GM23338 (cell line): ENCODE measurements at regions not wholly inside any gene's neighbourhood (a gene's known extent, or its start where the extent isn't known, plus 50 kb on each side); places are given as distances from the start of the nearest gene placed in this dataset.

ENCODE experiments used
- ATAC-seq: fragments of 200-7000 bp; cut with Tn5 transposase; 3 replicates; pipeline ENCODE4 v1.9.1; 2020
- DNase-seq: peaks from one replicate; pipeline ENCODE4 v3.0.0-alpha.2; 2015; ENCODE audit warnings: low spot score
- H2AFZ ChIP-seq: fragments of 200-600 bp; sonication (generic); 2 replicates; pipeline ENCODE4 v1.8.0; 2016; ENCODE audit warnings: antibody characterized with exemption, mild to moderate bottlenecking, moderate library complexity
- H3F3A ChIP-seq: fragments of 200-600 bp; sonication (generic); replicated peaks from 2 replicates; pipeline ENCODE4 v1.8.0; 2017; ENCODE audit warnings: antibody characterized with exemption, mixed run types, low read depth
- H3K27ac ChIP-seq: fragments of 200-600 bp; sonication (generic); 2 replicates; pipeline ENCODE4 v1.6.1; 2016; ENCODE audit warnings: low read depth
- H3K27me3 ChIP-seq: fragments of 200-600 bp; sonication (generic); 2 replicates; pipeline ENCODE4 v1.8.0; 2016; ENCODE audit warnings: mild to moderate bottlenecking, mixed run types, moderate library complexity; ENCODE audit not compliant: insufficient read depth
- H3K36me3 ChIP-seq: fragments of 200-600 bp; sonication (generic); 2 replicates; pipeline ENCODE4 v1.8.0; 2016; ENCODE audit warnings: mild to moderate bottlenecking; ENCODE audit not compliant: insufficient read depth
- H3K4me1 ChIP-seq: fragments of 200-600 bp; sonication (generic); 2 replicates; pipeline ENCODE4 v1.8.0; 2016; ENCODE audit warnings: mild to moderate bottlenecking, moderate library complexity; ENCODE audit not compliant: insufficient read depth
- H3K4me2 ChIP-seq: fragments of 200-600 bp; sonication (generic); 2 replicates; pipeline ENCODE4 v1.7.1; 2017; ENCODE audit warnings: mixed run types
- H3K4me3 ChIP-seq: fragments of 200-600 bp; sonication (generic); 2 replicates; pipeline ENCODE4 v1.6.1; 2016; ENCODE audit warnings: mixed run types
- H3K79me2 ChIP-seq: fragments of 200-600 bp; sonication (generic); replicated peaks from 2 replicates; pipeline ENCODE4 v1.8.0; 2017; ENCODE audit warnings: mild to moderate bottlenecking; ENCODE audit not compliant: insufficient read depth
- H3K9me2 ChIP-seq: fragments of 200-600 bp; sonication (generic); 2 replicates; pipeline ENCODE4 v1.8.0; 2017; ENCODE audit not compliant: insufficient read depth
- H4K20me1 ChIP-seq: fragments of 200-600 bp; sonication (generic); replicated peaks from 2 replicates; pipeline ENCODE4 v1.8.0; 2017; ENCODE audit warnings: mild to moderate bottlenecking; ENCODE audit not compliant: insufficient read depth
- H3K27ac Mint-ChIP-seq: 2 replicates; pipeline ENCODE4 v1.8.0; 2020; ENCODE audit warnings: inconsistent platforms, mild to moderate bottlenecking, moderate library complexity, mixed read lengths
- H3K27me3 Mint-ChIP-seq: 3 replicates; pipeline ENCODE4 v1.8.0; 2022; ENCODE audit warnings: low read depth, mild to moderate bottlenecking, moderate library complexity, mixed read lengths, inconsistent platforms; ENCODE audit not compliant: insufficient read depth, poor library complexity
- H3K36me3 Mint-ChIP-seq: 3 replicates; pipeline ENCODE4 v1.8.0; 2021; ENCODE audit warnings: low read depth, mild to moderate bottlenecking, inconsistent platforms, moderate library complexity, mixed read lengths
- H3K4me1 Mint-ChIP-seq: 3 replicates; pipeline ENCODE4 v1.8.0; 2020; ENCODE audit warnings: mild to moderate bottlenecking, inconsistent platforms, mixed read lengths
- H3K4me3 Mint-ChIP-seq: 3 replicates; pipeline ENCODE4 v1.8.0; 2021; ENCODE audit warnings: moderate library complexity, mild to moderate bottlenecking, inconsistent platforms, mixed read lengths
- H3K9me3 Mint-ChIP-seq: 3 replicates; pipeline ENCODE4 v1.8.0; 2020; ENCODE audit warnings: moderate library complexity, mild to moderate bottlenecking, inconsistent platforms, mixed read lengths
- CREB1 ChIP-seq: fragments of 250-450 bp; sonication (Bioruptor Pico); IDR thresholded peaks from 2 replicates; pipeline ENCODE4 v1.5.0; 2020; ENCODE audit warnings: low read depth, mild to moderate bottlenecking, moderate library complexity
- EZH2 ChIP-seq: fragments of 200-600 bp; sonication (generic); IDR thresholded peaks from one replicate; pipeline ENCODE4 v1.8.0; 2017; ENCODE audit warnings: antibody characterized with exemption, mild to moderate bottlenecking, low read depth; ENCODE audit not compliant: unreplicated experiment
- EZH2phosphoT487 ChIP-seq: fragments of 200-600 bp; sonication (generic); IDR thresholded peaks from one replicate; pipeline ENCODE4 v1.8.1; 2018; ENCODE audit warnings: antibody characterized with exemption; ENCODE audit not compliant: unreplicated experiment
- JUNB ChIP-seq: IDR thresholded peaks from one replicate; pipeline ENCODE4 v1.6.1; 2016; ENCODE audit warnings: antibody characterized with exemption; ENCODE audit not compliant: unreplicated experiment
- NANOG ChIP-seq: IDR thresholded peaks from 2 replicates; pipeline ENCODE4 v1.6.1; 2016; ENCODE audit warnings: antibody characterized with exemption, borderline replicate concordance
- POLR2AphosphoS5 ChIP-seq: IDR thresholded peaks from 2 replicates; pipeline ENCODE4 v1.6.1; 2016; ENCODE audit warnings: antibody characterized with exemption, low read depth
- STAT1 ChIP-seq: IDR thresholded peaks from one replicate; pipeline ENCODE4 v1.6.1; 2016; ENCODE audit warnings: antibody characterized with exemption; ENCODE audit not compliant: unreplicated experiment
- ZNF114 ChIP-seq: fragments of 250-450 bp; sonication (Bioruptor Pico); IDR thresholded peaks from 2 replicates; pipeline ENCODE4 v1.5.0; 2020; ENCODE audit warnings: mild to moderate bottlenecking, moderate library complexity
- ZNF331 ChIP-seq: fragments of 250-450 bp; sonication (Bioruptor Pico); IDR thresholded peaks from 2 replicates; pipeline ENCODE4 v1.5.0; 2020; ENCODE audit warnings: low read depth, mild to moderate bottlenecking, moderate library complexity
- ZNF462 ChIP-seq: fragments of 250-450 bp; sonication (Bioruptor Pico); IDR thresholded peaks from 2 replicates; pipeline ENCODE4 v1.5.0; 2020; ENCODE audit warnings: mild to moderate bottlenecking, moderate library complexity
- TF ChIP-seq, protein P1 (sequence below): IDR thresholded peaks from 2 replicates; pipeline ENCODE4 v1.6.1; 2016; ENCODE audit warnings: antibody characterized with exemption

- TF ChIP-seq CREB1 = no peak
- no peak for TF ChIP-seq JUNB
- no peak for TF ChIP-seq STAT1
- TF ChIP-seq EZH2 = no peak
- TF ChIP-seq ZNF331 (CRISPR knock-in tag) = no peak
- TF ChIP-seq POLR2AphosphoS5 = no peak
Observed at GRCh38 chr11:30789270-30789669, 203.1 kb upstream of the MPPED2 start (continued).

- no peaks in the 10 kb centered on the region for H3K4me1 Mint-ChIP-seq
- no peak overlapping the region for H3K27ac Mint-ChIP-seq
- no peak overlapping the region for H3K4me3 ChIP-seq
- no peak overlapping the region for H3K4me2 ChIP-seq
- peaks cover 7% of the 10 kb centered on the region; the same call in 1 of the 2 replicates for H3K9me2 ChIP-seq
- ATAC-seq (no peak), DNase-seq (no peak)
- no peak for TF ChIP-seq STAT1
- TF ChIP-seq CREB1 = no peak
- TF ChIP-seq ZNF114 (CRISPR knock-in tag) = no peak
- TF ChIP-seq ZNF331 (CRISPR knock-in tag) = no peak
- H3F3A ChIP-seq = no peaks in the 10 kb centered on the region
- H3K27me3 Mint-ChIP-seq = peaks cover 6% of the 10 kb centered on the region
- no peaks in the 10 kb centered on the region for H3K4me1 ChIP-seq
- H3K4me3 Mint-ChIP-seq = no peak overlapping the region
- no peaks in the 10 kb centered on the region for H3K27me3 ChIP-seq
- H3K9me3 Mint-ChIP-seq = peaks cover 5% of the 10 kb centered on the region; the same call in 2 of the 3 replicates
- no peaks in the 10 kb centered on the region for H3K79me2 ChIP-seq
- no peak overlapping the region for H3K27ac ChIP-seq
- no peaks in the 10 kb centered on the region for H4K20me1 ChIP-seq
- no peak overlapping the region for H2AFZ ChIP-seq
- no peaks in the 10 kb centered on the region for H3K36me3 ChIP-seq
- peaks cover 2% of the 10 kb centered on the region; the same call in 2 of the 3 replicates for H3K36me3 Mint-ChIP-seq
Observed at GRCh38 chr11:30788849-30789248, 202.7 kb upstream of the MPPED2 start.

GRCh38 chr11:30786256-30787110, 200.3 kb upstream of the MPPED2 start:
- no peaks in the 10 kb centered on the region for H3F3A ChIP-seq
- H3K9me2 ChIP-seq = peaks cover 7% of the 10 kb centered on the region; the same call in 1 of the 2 replicates
- no peaks in the 10 kb centered on the region for H3K36me3 ChIP-seq
- no peak overlapping the region for H3K27ac ChIP-seq
- H2AFZ ChIP-seq = no peak overlapping the region
- no peaks in the 10 kb centered on the region for H3K27me3 ChIP-seq
- no peak overlapping the region for H3K4me3 Mint-ChIP-seq
- no peak overlapping the region for H3K4me2 ChIP-seq
- H3K27me3 Mint-ChIP-seq = peaks cover 3% of the 10 kb centered on the region
- H3K36me3 Mint-ChIP-seq = peaks cover 2% of the 10 kb centered on the region; the same call in 2 of the 3 replicates
- no peaks in the 10 kb centered on the region for H4K20me1 ChIP-seq
- no peak overlapping the region for H3K4me3 ChIP-seq
- H3K9me3 Mint-ChIP-seq = peaks cover 5% of the 10 kb centered on the region; the same call in 2 of the 3 replicates
- no peaks in the 10 kb centered on the region for H3K79me2 ChIP-seq
- no peaks in the 10 kb centered on the region for H3K4me1 ChIP-seq
- no peak for DNase-seq
- H3K27ac Mint-ChIP-seq = no peak overlapping the region
- no peak for ATAC-seq
- H3K4me1 Mint-ChIP-seq = no peaks in the 10 kb centered on the region
- no peak for TF ChIP-seq STAT1
- TF ChIP-seq ZNF462 (CRISPR knock-in tag) = no peak
- no peak for TF ChIP-seq NANOG
- TF ChIP-seq ZNF114 (CRISPR knock-in tag) = no peak
- no peak for TF ChIP-seq EZH2phosphoT487
- TF ChIP-seq, protein P1, sequence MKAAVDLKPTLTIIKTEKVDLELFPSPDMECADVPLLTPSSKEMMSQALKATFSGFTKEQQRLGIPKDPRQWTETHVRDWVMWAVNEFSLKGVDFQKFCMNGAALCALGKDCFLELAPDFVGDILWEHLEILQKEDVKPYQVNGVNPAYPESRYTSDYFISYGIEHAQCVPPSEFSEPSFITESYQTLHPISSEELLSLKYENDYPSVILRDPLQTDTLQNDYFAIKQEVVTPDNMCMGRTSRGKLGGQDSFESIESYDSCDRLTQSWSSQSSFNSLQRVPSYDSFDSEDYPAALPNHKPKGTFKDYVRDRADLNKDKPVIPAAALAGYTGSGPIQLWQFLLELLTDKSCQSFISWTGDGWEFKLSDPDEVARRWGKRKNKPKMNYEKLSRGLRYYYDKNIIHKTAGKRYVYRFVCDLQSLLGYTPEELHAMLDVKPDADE = no peak
